ENCODE measurements at regions not wholly inside any gene's neighbourhood (a gene's known extent, or its start where the extent isn't known, plus 50 kb on each side); places are given as distances from the start of the nearest gene placed in this dataset.
"Not testable (repeated sequence)": the region's sequence is repeated elsewhere in the genome, so short reads cannot be mapped to it uniquely, and the experiment has no call there.

DNA sequence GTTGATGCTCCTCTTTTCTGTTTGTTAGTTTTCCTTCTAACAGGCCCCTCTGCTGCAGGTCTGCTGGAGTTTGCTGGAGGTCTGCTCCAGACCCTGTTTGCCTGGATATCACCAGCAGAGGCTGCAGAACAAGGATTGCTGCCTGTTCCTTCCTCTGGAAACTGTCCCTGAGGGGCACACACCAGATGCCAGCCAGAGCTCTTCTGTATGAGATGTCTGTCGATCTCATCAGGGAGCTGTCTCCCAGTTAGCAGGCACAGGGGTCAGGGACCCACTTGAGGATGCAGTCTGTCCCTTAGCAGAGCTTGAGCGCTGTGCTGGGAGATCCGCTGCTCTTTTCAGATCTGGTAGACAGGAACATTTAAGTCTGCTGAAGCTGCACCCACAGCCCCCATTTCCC, 422.3 kb upstream of the SYNCRIP start:
- DNase-seq (ENCODE audit: low spot score), result not testable (repeated sequence)

DNA sequence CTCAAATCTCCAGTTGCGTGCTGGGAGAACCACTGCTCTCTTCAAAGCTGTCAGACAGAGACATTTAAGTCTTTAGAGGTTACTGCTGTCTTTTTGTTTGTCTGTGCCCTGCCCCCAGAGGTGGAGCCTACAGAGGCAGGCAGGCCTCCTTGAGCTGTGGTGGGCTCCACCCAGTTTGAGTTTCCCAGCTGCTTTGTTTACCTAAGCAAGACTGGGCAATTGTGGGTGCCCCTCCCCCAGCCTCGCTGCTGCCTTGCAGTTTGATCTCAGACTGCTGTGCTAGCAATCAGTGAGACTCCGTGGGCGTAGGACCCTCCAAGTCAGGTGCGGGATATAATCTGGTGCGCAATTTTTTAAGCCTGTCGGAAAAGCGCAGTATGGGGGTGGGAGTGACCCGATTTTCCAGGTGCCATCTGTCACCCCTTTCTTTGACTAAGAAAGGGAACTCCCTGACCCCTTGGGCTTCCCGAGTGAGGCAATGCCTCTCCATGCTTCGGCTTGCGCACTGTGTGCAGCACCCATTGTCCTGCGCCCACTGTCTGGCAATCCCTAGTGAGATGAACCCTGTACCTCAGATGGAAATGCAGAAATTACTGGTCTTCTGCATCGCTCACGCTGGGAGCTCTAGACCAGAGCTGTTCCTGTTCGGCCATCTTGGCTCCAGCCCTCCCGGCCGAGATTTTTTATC, 414.8 kb upstream of the SYNCRIP start:
- not testable (repeated sequence) for DNase-seq (ENCODE audit: low spot score)

DNA sequence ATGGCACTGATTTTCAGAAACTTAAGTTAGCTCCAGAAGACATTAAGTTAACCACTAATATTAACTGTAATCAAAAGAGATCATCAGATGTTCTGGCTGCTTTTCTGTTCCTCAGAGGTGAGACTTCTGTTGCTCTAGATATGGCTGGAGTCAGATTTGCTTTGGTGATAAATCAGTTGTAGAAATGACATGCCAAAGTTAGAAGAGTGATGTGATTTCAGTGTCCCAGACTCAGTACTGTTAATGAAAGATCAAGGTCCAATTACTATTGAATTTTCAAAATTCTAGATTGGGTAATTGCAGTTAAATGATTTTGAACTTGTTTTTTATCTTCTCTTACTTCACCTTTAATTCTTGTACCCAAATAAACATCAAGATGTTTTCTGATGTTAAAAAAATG, 402.4 kb upstream of the SYNCRIP start:
- no peak for DNase-seq (ENCODE audit: low spot score)

DNA sequence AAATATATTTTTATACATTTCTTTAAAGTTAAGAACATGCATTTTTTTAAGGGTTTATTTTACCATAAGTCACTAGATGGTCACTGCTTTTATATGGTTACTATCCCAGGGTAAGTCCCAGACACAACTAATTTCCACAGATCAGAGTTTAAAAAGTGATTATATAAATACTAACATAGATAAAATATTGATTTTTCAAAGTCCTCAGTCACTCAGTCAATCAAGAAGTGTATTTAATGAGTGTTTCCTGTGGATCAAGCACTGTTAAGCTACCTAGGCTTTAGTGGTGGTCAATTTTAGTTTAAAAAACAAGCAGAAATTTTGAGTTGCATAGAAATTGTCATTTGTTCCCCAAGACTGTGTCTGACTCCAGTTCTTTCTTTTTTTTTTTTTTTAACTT, 399.5 kb upstream of the SYNCRIP start:
- no peak for DNase-seq (ENCODE audit: low spot score)

DNA sequence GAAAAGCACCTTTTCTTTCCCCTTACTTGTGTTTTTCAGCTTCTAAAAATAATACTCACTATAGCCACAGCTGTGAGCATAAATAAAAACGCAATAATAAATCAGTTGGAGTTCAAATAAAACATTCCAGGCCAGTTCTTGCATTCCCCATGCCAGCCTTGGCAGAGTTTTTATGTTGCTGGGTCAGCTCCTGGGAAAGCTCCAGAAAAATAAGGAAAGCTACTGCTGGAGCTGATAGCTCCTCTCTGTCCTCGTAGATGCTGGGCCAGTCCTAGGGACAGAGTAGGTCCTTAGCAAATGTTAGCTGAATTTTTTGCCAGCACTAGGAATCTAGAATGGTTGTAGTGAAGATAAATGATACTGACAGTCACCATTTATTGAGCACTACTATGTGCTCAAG, 389.0 kb upstream of the SYNCRIP start:
- no peak for DNase-seq (ENCODE audit: low spot score)

DNA sequence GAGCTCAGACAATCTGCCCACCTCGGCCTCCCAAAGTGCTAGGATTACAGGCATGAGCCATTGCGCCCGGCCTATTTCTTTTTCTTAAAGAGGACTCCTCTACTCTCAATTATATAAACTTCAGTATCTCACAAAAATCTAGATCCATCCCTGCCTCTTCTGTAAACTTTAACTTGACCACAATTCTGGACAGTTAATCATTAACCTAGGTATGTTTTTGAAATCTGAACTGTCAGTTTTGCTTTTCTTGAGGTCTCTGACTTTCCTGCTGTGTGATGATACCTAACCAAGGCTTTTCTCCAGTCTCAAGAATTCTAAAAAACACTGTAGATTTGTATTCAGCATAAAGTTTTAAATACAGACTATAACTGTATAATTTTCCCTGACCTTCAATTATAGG, 388.2 kb upstream of the SYNCRIP start:
- DNase-seq (ENCODE audit: low spot score), result no peak

DNA sequence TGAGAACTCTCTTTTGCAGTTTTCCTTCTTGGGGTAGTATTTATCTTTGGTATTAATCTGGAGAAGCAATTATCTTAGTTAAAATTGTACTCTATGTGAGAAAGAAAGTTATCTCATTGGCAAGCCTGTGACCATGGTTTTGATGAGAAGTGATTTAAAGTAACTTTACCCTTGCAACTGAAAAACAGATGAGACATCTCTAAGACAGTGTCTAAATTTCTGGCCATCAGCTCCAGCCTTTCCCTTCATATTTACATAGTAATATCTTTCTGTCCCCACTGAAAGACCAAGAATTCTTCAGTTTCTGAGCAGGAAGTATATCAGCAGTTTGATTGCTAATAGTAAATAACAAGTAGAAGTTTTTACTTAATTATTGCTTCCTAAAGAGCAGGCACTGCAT, 386.1 kb upstream of the SYNCRIP start:
- no peak for DNase-seq (ENCODE audit: low spot score)

DNA sequence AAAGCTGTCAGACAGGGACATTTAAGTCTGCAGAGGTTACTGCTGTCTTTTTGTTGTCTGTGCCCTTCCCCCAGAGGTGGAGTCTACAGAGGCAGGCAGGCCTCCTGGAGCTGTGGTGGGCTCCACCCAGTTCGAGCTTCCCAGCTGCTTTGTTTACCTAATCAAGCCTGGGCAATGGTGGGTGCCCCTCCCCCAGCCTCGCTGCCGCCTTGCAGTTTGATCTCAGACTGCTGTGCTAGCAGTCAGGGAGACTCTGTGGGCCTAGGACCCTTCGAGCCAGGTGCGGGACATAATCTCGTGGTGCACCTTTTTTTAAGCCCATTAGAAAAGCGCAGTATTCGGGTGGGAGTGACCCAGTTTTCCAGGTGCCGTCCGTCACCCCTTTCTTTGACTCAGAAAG, 384.2 kb upstream of the SYNCRIP start:
- DNase-seq (ENCODE audit: low spot score), result not testable (repeated sequence)

DNA sequence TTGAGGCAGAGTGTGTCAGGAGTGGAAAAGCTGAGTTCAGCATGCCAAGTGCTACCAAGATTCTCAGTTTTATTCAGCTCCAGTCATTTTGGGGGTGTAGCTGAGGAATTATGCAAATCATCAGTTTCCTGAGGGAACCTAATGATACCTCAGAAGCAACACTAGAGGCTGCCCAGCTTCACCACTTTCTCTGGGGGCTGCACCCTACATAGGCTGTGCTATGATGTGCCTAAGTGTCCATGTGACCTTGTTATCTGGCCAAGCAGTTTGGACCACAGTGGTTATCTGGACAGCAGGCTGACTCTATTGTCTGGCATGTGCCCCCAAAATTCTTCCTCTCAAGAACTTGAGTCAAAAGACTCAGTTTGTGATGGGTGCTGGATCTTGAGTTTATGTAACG, 374.6 kb upstream of the SYNCRIP start:
- no peak for DNase-seq (ENCODE audit: low spot score)

DNA sequence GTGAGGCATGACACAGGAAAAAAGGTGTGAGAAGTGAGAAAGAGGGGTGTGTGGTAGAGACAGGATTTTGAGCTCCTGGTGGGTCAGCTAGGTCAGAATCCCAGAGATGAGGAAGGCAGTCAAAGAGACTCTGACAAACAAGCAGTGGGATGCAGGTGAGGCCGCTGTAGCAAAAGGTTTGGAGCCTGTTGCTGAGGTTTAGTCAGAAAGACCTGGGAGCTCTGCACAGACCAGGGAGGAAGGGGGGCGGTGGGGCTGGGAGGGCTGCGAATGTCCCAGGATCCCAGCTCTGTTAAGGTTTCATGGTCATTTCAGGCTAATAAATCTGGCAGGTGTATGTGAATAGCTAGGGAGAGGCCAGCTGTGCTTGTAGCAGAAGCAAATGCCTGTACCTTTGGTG, 373.9 kb upstream of the SYNCRIP start:
- DNase-seq (ENCODE audit: low spot score), result no peak

DNA sequence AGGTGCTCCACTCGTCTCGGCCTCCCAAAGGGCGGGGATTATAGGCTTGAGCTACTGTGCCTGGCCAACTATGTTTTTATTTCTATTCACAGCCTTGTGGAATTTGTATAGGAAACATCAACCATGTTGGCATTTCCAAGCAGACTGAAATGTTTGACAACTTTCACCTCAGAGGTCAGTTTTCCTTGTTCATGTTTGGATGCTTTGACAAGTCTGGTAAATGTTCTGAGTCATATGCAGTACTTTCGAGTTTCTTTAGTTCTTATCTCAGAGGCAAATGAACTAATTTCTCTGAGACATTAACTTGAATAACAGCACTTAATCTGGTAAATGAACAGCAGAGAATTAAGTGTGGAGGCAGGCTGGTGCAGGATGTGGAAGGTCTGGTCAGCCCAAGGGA, 373.4 kb upstream of the SYNCRIP start:
- no peak for DNase-seq (ENCODE audit: low spot score)

DNA sequence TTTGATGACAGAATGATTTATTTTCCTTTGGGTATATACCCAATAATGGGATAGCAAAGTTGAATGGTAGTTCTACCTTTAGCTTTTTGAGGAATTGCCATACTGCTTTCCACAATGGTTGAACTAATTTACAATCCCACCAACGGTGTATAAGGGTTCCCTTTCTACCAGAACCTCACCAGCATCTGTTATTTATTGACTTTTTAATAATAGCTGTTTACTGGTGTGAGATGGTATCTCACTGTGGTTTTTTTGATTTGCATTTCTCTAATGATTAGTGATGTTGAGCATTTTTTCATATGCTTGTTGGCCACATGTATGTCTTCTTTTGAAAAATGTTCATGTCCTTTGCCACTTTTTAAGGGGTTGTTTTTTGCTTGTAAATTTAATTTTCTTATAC, 370.3 kb upstream of the SYNCRIP start:
- DNase-seq (ENCODE audit: low spot score), result not testable (repeated sequence)

DNA sequence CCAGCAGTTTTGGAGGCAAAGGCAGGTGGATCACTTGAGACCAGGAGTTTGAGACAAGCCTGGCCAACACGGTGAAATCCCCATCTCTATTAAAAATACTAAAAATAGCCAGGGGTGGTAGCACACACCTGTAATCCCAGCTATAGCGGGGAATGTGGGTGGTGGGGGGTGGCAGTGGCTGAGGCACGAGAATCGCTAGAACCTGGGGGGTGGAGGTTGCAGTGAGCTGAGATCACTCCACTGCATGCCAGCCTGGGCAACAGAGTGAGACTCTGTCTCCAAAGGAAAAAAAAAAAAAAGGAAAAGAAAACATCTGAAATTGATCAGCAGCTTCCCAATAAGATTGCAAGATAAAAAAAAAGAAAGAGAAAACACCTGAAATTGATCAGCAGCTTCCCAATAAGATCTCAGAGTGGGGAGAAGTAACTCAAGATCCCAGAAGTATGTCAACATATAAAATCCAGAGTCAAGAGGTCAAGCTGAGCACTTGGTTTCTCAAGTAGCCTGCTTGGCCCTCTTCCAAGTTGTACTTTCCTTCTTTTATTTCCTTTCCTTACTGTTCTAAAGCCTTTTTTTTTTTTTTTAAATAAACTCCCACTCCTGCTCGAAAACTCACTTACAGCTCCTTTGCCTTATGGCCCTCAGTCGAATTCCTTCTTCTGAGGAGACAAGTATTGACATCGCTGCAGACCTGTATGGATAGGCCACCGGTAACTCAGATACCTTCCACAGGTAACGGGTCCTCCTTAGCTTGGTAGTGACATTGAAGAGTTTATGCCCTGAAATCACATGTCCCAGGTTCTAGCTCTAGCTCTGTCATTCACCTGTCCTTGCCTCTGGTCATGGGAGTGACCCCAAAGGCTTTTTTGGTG, 368.5 kb upstream of the SYNCRIP start:
- no peak for DNase-seq (ENCODE audit: low spot score)

DNA sequence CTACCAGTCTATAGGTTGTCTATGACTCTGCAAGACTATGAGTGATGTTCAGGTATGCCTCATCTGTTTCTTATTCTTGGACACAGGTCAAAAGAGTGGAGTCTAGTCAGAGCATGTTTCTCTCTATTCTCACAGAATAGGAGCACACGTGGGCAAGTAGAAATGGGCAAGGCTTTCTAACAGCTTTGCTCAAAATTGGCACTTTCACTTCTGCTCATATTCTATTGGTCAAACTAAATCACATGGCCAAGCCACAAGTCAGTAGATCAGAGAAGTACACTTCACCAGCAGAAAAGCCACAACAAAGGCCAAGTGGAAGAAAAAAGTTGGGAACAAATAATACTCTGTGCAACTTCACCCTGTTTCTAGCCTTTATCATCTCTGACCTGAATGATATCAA, 354.5 kb upstream of the SYNCRIP start:
- DNase-seq (ENCODE audit: low spot score), result no peak

DNA sequence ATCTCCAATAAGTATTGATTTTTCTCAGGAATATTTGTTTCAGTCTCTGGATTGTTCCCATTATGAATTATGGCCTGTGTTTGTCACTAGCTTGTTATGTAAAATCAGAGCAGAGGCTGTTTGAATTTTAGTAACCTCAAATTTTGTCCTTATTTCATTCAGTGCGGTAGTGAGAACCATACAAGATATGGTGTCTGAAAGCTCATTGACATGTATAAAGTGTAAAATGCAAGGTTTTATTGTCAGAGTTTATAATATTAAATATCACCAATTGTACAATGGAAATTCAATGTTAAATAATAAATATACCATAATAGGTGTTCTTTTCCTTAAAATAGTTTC, 353.3 kb upstream of the SYNCRIP start:
- DNase-seq (ENCODE audit: low spot score), result no peak

DNA sequence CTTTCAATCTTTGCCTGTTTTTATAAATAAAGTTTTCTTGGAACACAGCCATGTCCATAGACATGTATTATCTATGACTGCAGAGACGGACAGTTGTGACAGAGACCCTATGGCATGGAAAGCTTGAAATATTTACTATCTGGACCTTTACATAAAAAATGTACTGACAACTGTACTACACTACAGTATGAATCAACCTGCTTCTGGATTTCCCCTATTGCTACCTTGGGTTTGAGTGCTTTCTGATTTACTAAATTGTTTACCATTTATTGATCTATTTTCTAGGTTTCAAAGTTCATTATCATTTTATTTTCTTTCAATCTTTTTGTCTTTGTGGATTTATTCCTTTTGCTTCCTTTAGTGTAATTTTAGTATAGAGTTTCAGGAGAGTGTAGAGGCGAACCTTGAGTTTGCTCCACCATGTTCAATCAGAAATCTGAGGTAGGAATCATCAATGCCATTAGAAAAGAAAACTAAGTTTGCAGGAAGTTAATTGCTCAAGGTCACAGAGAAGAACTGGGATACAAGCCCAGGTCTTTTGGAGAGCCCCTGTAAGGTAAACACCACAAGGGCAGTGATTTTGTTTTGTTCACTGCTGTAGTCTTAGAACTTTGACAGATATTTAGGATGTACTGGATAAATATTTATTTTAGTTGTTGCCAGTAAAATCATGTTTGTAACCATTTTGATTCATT, 352.8 kb upstream of the SYNCRIP start:
- DNase-seq (ENCODE audit: low spot score), result no peak

DNA sequence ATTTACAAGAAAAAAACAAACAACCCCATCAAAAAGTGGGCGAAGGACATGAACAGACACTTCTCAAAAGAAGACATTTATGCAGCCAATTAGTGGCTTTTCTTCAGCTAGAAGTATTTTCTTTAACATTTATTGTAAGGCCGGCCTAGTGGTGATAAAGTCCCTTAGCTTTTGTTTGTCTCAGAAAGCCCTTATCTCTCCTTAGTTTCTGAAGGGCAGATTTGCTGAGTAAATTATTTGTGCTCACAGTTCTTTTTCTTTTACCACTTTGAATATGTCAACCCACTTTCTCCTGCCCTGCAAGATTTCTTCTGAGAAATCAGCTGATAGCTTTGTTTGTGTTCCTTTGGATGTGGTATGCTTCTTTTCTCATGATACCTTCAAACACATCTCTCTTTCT, 344.0 kb upstream of the SYNCRIP start:
- no peak for DNase-seq (ENCODE audit: low spot score)

DNA sequence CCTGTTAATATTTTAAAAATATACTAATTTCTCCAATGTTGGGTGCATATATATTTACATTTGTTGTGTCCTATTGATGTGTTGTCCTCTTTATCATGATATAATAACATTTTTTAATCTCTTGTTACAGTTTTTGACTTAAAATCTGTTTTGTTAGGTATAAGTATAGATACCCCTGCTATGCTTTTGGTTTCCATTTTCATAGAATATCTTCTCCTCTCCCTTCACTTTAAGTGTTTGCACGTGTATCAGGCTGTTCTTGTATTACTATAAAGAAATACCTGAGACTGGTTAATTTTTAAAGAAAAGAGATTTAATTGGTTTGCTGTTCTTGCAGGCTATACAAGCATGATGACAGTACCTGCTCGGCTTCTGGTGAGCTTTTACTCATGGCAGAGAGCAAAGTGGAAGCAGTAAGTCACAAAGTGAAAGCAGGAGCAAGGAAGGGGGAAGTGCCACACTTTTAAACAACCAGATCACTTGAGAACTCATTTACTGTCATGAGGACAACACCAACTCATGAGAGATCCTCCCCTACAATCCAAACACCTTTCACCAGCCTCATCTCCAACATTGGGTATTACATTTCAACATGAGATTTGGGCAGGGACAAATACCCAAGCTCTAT, 340.5 kb upstream of the SYNCRIP start:
- DNase-seq (ENCODE audit: low spot score), result no peak

DNA sequence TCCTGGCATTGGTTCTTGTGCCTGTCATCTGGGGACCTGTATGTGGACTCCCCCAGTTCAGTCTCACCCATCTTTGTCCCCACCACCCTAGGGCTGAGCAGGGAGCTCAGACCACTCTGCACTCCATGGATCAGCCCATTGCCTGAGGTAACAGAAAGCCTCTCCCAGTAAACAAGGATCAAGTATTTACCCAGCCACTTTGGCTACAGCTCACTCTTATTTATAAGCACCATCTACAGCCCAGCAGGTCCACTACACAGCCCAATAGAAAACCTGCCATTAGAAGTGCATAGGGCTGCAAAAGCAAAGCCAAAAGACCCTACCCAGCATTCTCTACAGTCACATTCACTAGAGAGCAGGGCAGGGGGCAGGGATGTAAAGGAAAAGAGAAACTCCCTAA, 335.0 kb upstream of the SYNCRIP start:
- DNase-seq (ENCODE audit: low spot score), result no peak

DNA sequence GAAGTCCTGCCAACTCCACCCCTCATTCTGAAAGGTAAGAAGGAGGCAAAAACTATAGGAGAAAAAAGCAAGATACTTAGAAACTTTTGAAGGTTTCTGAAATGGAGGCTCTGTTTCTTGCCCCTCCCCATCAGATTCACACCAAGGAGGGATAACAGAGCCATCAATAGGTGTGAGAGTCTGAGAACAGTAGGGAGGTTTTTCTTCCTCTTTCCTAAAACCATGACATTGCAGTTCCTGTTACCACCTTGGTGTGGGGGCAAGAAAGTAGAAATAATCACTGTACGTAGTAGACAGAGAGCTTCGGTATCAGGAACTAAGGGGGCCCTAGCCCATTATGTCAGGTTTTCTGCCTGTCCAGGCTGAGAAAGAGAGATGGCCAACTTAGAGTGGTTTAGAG, 333.3 kb upstream of the SYNCRIP start:
- DNase-seq (ENCODE audit: low spot score), result no peak

DNA sequence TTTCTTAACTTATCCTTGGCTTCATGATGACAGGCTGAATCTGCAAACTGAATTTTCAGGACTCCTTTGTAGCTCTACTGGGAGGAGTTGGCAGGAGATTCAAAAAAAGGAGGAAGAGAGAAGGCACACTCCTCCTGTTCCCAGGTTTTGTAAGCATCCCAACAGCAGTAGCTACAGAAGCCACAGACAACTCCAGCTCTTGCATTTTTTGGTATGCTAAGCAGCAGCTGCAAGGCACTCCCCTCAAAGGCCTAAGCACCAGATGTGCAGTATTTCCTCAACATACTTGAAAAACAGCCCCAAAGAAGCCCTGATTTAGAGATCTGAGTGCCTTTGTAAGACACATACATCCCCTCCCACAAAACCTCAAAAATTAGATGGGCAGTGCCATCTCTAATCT, 328.6 kb upstream of the SYNCRIP start:
- no peak for DNase-seq (ENCODE audit: low spot score)

DNA sequence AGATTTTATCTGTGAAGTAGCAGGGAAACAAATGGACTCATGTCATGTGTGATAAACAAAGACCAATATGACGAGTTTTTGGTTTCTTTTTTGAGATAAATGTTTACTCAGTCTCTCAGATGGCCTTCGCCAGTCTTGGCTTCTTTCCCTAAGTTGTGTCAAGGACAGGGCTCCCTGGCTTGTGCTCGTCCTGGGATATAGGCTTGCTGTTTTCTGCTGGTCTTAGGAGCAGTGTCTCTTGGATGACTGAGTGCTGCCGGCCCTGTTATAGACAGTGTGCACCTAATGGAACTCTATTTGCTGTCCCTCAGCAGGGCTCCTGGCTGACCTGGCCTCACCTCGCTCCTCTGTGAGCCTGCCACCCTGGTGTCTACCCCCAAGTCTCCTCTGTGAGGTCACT, 324.1 kb upstream of the SYNCRIP start:
- no peak for DNase-seq (ENCODE audit: low spot score)

DNA sequence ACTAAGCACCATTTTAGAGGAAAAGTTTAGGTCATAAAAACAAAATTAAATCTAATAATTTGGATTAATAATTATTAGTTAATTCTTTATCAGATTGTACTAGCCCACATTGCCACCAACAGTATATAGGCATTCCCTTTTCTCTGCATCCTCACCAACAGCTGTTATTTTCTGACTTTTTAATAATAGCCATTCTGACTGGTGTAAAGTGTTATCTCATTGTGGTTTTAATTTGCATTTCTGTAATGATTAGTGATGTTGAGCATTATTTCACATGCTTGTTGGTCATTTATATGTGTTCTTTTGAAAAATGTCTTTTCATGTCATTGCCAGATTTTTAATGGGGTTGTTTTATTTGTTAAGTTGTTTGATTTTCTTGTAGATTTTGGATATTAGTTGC, 319.1 kb upstream of the SYNCRIP start:
- DNase-seq (ENCODE audit: low spot score), result no peak

Data from AG08396 (cell line).